Activated CD4-positive, CD25-positive, alpha-beta regulatory T cell treated with anti-CD3 and anti-CD28 coated beads, Interleukin-2, amount 50 U/mL, for 24 hours (primary cell): ENCODE measurements at regions not wholly inside any gene's neighbourhood (a gene's known extent, or its start where the extent isn't known, plus 50 kb on each side); places are given as distances from the start of the nearest gene placed in this dataset.

Experiments used
- ATAC-seq, 2 donors: fragments of 150-1000 bp; cut with Tn5 transposase; one replicate each; pipeline ENCODE4 v1.10.0; 2021; ENCODE audit warnings: mild to moderate bottlenecking in 1 of 2, moderate library complexity in 1 of 2

- no peak for ATAC-seq
Measured at GRCh38 chr18:75654851-75655751, 227.6 kb upstream of the SMIM21 start.

GRCh38 chr18:75654386-75654785 is 226.9 kb upstream of the SMIM21 start:
- no peak for ATAC-seq

GRCh38 chr18:75652528-75652927 is 225.0 kb upstream of the SMIM21 start:
- no peak for ATAC-seq

- ATAC-seq = no peak
Measured at GRCh38 chr18:75644871-75645270, 217.4 kb upstream of the SMIM21 start.

- no peak for ATAC-seq
Measured at GRCh38 chr18:75643083-75643482, 215.6 kb upstream of the SMIM21 start.

- no peak for ATAC-seq
Measured at GRCh38 chr18:75639472-75639831, 211.9 kb upstream of the SMIM21 start.

GRCh38 chr18:75638776-75639471 is 211.4 kb upstream of the SMIM21 start:
- no peak for ATAC-seq

GRCh38 chr18:75638223-75638775 is 210.8 kb upstream of the SMIM21 start:
- ATAC-seq = no peak

- no peak for ATAC-seq
Measured at GRCh38 chr18:75635096-75635495, 207.6 kb upstream of the SMIM21 start.

- ATAC-seq = no peak
Measured at GRCh38 chr18:75625966-75626365, 198.5 kb upstream of the SMIM21 start.

GRCh38 chr18:75624869-75625268 is 197.4 kb upstream of the SMIM21 start:
- ATAC-seq = no peak

GRCh38 chr18:75621818-75622217 is 194.3 kb upstream of the SMIM21 start:
- ATAC-seq = no peak

GRCh38 chr18:75618146-75618545 is 190.6 kb upstream of the SMIM21 start:
- no peak for ATAC-seq

- ATAC-seq = no peak
Measured at GRCh38 chr18:75612456-75612855, 185.0 kb upstream of the SMIM21 start.

GRCh38 chr18:75607701-75608100 is 180.2 kb upstream of the SMIM21 start:
- no peak for ATAC-seq

- ATAC-seq = no peak
Measured at GRCh38 chr18:75592527-75592926, 165.0 kb upstream of the SMIM21 start.

- ATAC-seq = no peak
Measured at GRCh38 chr18:75588412-75588811, 160.9 kb upstream of the SMIM21 start.

GRCh38 chr18:75587131-75587530 is 159.6 kb upstream of the SMIM21 start:
- ATAC-seq = no peak

GRCh38 chr18:75586130-75586889 is 158.8 kb upstream of the SMIM21 start:
- ATAC-seq = no peak

GRCh38 chr18:75582940-75583339 is 155.4 kb upstream of the SMIM21 start:
- no peak for ATAC-seq

GRCh38 chr18:75582406-75582821 is 154.9 kb upstream of the SMIM21 start:
- no peak for ATAC-seq

- ATAC-seq = no peak
Measured at GRCh38 chr18:75581336-75582131, 154.0 kb upstream of the SMIM21 start.
